ENCODE measurements at regions not wholly inside any gene's neighbourhood (a gene's known extent, or its start where the extent isn't known, plus 50 kb on each side); places are given as distances from the start of the nearest gene placed in this dataset.

DNA sequence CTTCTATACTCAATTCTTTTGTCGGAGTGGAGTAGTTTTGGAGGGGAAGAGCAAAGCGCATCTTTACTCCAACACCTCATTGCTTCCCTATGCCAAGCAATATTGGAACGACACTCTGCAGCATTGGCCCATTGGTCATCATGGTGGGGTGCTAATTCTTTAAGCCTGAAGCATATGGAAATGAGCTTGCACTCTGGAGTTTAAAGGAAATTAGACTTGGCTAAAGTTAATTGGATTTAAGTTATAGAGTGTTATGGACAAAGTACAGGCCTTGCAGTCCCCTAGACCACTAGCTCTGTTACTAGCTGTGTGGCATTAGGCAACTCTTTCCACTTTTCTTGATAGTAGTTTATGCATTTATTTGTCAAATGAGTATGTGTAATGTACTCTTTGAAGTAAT, 568.3 kb upstream of the TENM4 start:
- TF ChIP-seq, protein P1, sequence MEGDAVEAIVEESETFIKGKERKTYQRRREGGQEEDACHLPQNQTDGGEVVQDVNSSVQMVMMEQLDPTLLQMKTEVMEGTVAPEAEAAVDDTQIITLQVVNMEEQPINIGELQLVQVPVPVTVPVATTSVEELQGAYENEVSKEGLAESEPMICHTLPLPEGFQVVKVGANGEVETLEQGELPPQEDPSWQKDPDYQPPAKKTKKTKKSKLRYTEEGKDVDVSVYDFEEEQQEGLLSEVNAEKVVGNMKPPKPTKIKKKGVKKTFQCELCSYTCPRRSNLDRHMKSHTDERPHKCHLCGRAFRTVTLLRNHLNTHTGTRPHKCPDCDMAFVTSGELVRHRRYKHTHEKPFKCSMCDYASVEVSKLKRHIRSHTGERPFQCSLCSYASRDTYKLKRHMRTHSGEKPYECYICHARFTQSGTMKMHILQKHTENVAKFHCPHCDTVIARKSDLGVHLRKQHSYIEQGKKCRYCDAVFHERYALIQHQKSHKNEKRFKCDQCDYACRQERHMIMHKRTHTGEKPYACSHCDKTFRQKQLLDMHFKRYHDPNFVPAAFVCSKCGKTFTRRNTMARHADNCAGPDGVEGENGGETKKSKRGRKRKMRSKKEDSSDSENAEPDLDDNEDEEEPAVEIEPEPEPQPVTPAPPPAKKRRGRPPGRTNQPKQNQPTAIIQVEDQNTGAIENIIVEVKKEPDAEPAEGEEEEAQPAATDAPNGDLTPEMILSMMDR (conservative IDR thresholded peaks at IDR 0.05; ENCODE audit: low read length): no peak
- TF ChIP-seq EZH2phosphoT487 (IDR thresholded peaks at IDR 0.05; ENCODE audit: borderline replicate concordance, low read depth, low read length): no peak
